ENCODE measurements at regions not wholly inside any gene's neighbourhood (a gene's known extent, or its start where the extent isn't known, plus 50 kb on each side); places are given as distances from the start of the nearest gene placed in this dataset.

GRCh38 chr12:107349008-107349747, 255.8 kb upstream of the CRY1 start:
- no peak for TF ChIP-seq POLR2A (IDR thresholded peaks at IDR 0.05)
- no peak for TF ChIP-seq CTCF (IDR thresholded peaks at IDR 0.05)

Measured in Peyer's patch (tissue), 4 donors.